ENCODE measurements at regions not wholly inside any gene's neighbourhood (a gene's known extent, or its start where the extent isn't known, plus 50 kb on each side); places are given as distances from the start of the nearest gene placed in this dataset.

DNA sequence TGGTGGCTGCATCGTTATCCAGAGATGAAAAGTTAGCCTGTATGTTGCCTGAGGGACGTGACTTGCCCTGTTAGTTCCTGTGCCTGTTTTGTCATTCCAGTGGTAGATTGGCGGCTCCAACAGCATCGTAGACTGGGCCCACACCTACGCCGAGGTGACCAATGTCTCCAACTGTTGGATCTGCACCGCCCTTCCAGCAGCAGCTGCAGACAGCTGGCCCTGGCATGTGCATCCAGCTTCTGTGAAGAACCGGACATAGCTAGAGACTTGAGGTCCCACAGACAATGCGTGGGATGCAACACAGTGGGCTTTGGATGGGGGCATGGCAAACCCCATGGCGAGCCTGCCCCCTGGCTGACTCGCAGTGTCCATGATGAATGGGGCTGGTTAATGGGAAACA, 93.0 kb upstream of the TMPO start:
- TF ChIP-seq, protein P1, sequence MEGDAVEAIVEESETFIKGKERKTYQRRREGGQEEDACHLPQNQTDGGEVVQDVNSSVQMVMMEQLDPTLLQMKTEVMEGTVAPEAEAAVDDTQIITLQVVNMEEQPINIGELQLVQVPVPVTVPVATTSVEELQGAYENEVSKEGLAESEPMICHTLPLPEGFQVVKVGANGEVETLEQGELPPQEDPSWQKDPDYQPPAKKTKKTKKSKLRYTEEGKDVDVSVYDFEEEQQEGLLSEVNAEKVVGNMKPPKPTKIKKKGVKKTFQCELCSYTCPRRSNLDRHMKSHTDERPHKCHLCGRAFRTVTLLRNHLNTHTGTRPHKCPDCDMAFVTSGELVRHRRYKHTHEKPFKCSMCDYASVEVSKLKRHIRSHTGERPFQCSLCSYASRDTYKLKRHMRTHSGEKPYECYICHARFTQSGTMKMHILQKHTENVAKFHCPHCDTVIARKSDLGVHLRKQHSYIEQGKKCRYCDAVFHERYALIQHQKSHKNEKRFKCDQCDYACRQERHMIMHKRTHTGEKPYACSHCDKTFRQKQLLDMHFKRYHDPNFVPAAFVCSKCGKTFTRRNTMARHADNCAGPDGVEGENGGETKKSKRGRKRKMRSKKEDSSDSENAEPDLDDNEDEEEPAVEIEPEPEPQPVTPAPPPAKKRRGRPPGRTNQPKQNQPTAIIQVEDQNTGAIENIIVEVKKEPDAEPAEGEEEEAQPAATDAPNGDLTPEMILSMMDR (IDR thresholded peaks at IDR 0.05; ENCODE audit: poor library complexity, severe bottlenecking) = no peak
- no peak for TF ChIP-seq SMC3 (conservative IDR thresholded peaks at IDR 0.05; ENCODE audit: poor library complexity)

All from neural cell (in vitro differentiated cells).